ENCODE measurements at regions not wholly inside any gene's neighbourhood (a gene's known extent, or its start where the extent isn't known, plus 50 kb on each side); places are given as distances from the start of the nearest gene placed in this dataset.
A peak's percentile ranks its signal among the peaks of the same experiment; 100 is the strongest.
"Not testable (repeated sequence)": the region's sequence is repeated elsewhere in the genome, so short reads cannot be mapped to it uniquely, and the experiment has no call there.

DNA sequence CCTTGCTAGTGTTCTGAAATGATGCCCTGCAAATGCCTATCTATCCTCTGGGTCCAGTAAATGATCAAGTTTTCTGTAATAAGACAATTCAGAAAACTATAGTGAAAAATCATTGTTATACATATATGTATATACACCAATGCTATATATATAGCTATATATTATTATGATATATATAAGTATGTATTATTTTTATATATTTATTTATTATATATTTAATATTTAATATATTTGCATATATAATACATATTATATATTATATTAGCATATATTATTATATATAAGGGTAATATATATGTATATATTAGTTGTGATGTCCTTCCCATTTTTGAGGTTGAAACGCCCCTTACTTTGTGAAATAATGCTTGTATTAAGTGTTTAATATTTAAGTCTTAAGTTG lies 181.4 kb upstream of the CACNA2D1 start:
- no peak for DNase-seq (ENCODE audit: low read depth)

DNA sequence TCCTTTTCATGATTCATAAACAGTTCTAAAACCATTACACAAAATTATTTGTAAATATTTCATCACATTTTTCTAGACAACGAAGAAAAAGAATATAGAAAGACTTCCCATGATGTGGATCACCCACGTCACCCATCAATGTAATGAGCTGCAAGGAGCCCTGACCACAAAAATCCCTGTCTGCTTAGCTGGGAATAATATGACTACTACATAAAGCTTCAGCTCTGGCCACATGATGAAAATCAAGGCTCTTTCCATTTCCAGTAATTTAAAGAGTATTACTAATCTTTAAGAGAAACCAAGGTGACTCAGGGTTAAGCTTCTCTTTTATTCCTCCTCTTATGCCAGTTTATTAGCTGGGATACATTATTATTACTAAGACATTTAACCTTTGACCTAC lies 180.8 kb upstream of the CACNA2D1 start:
- peak; percentile 83 for DNase-seq (ENCODE audit: low read depth)

DNA sequence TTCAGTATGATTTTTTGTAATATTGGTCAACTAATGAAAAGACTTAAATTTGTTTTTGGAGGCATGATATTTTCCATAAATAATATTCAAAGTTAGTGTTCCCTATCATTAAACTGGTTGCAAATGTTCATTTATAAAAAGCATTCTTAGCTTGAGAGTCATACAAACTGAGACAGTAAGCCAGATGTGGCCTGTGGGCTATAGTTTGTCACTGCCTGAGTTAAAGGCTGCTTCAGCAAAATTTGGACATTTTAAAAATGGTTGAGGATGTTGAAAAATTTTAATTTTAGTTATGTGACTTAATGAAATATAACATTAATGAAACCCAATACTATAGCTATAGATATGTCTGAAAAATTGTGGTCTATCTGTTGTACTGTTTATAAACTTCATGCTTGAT lies 180.2 kb upstream of the CACNA2D1 start:
- peak; percentile 21 for DNase-seq (ENCODE audit: low read depth)

DNA sequence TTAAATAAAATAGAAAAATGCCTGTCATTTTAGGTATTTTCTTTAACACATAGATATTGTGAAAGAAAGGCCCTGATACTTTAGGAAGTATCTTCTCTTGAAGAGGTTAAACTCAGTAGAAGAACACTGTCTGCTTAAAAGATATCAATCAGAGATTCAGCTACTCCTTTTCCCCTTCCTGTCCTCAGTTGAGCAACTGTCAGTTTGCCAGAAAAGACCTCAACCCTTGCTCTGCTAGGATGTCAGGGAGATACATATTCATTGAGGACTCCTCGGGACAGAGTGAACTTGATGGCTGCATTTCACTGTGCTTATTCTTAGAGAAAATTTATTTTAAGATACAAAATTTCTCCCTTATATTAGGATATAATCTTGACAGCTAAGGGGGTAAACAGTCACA lies 173.6 kb upstream of the CACNA2D1 start:
- no peak for DNase-seq (ENCODE audit: low read depth)

DNA sequence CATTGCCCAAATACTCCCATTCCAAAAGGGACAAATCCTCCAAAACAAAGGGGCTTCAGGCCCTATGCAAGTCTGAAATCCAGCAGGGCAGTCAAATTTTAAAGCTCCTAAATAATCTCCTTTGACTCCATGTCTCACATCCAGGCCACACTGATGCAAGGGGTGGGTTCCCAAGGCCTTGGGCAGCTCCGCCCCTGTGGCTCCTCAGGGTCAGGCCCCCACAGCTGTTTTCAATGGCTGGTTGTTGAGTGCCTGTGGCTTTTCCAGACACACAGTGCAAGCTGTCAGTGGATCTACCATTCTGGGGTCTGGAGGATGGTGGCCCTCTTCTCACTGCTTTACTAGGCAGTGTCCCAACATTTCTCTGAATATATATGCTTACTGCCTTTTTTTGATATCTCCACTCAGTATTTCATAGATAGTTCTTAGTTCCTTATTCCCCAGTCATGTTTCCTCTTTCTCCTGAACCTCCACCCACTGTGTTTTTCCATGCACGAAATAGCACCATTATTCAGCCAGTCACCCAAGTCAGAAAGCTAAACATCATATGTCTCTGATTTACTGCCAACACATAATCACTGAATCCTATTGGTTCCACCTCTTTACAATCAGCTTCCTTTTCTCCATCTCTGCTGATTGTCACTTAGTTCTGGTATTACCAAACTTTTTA lies 172.6 kb upstream of the CACNA2D1 start:
- no peak for DNase-seq (ENCODE audit: low read depth)

DNA sequence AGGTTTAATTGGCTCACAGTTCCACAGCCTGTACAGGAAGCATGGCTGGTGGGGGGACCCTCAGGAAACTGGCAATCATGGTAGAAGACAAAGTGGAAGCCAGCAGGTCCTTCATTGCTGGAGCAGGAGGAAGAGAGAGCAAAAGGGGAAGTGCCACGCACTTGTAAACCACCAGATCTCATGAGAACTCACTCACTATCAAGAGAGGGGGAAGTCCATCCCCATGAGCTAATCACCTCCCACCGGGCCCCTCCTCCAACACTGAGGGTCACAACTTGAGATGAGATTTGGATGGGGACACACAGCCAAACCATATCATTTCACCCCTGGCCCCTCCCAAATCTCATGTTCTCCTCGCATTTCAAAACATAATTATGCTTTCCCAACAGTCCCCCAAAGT lies 171.9 kb upstream of the CACNA2D1 start:
- DNase-seq (ENCODE audit: low read depth) = no peak

DNA sequence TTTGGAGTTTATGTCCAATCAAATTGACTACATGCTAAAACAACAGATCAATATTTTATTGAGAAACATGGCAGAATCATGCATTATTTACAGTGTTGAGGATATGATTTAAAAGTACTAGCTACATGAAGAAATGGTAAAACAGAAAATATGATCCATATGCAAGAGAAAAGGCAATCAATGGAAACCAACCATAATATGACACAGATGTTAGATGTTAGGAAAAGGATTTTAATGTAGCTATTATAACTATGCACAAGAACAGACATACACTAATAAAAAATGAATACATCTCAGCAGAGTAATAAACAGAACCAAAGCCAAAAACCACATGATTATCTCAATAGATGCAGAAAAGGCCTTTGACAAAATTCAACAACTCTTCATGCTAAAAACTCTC lies 166.2 kb upstream of the CACNA2D1 start:
- DNase-seq (ENCODE audit: low read depth) = no peak

DNA sequence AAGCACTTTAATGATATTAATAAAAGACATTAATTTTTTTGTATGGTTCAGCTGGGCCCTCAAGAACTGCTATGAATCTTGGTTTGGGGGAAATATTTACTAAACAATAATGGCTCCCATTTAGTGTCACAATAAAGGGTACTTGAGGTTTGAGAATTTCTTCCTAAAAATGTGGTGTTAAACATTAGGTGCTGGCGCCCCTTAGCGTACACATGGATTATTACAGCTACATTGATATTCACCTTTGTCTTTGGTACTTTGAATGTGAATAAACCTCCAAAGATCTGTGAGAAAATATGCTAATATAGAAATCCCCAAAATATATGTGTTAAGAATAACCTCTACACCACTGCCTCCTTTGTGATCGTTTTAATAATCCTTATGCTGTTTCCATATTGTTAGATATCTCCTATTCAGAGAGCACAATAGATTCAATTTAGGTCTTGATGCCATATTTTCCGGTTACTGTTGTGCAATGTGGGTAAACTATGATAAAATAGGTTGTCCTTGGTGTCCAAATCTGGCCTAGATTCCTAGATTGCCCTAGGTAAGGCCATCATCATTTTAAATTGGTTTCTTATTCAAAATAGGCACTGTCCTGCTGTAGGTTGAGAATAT lies 161.8 kb upstream of the CACNA2D1 start:
- DNase-seq (ENCODE audit: low read depth) = peak; percentile 42

DNA sequence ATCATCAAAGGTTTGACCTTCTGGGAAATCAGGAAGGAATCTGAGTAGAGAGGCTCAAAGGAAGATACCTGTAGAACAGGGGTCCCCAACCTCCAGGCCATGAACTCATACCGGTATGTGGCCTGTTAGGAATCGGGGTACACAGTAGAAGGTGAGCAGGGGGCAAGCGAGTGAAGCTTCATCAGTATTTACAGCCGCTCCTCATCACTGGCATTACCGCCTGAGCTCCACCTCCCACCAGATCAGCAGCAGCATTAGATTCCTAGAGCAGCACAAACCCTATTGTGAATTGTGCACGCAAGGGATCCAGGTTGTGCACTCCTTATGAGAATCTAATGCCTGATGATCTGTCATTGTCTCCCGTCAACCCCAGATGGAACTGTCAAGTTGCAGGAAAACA lies 158.5 kb upstream of the CACNA2D1 start:
- DNase-seq (ENCODE audit: low read depth) = no peak

DNA sequence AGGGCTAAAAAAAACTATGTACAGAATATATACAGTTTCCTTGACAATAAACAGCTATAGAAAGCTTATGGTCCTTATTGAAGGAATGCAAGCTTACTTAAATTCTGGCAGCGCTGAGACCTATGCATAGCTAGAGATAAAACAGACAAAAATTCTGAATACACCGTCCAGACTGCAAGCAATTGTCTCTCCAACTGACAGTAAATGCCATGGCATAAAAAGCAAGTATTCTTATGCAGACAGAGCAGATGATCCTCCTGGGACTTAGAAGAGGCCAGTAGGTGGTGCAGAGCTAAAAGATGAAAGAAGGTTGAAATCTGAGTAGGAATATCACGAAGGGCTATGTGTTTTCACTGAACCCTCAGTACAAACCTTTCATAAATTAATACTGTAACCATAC lies 157.0 kb upstream of the CACNA2D1 start:
- no peak for DNase-seq (ENCODE audit: low read depth)

DNA sequence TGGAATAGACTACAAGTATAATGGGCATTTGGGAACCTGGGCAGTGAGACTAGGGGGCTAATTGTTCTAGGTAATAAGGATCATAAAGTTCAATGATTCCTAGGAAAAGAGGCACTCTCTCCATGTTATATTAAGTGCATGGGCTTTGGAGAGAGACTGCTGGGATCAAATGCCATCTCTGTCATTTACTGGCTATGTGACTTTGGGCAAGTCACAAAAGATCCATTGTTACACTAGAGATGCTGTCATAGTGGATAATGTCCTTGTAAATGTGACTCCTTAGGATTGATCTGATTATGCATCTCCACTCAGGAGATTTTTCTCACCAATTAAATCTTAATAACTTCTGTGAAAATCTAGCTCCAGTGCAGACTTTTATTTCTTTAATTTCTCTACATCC lies 156.3 kb upstream of the CACNA2D1 start:
- DNase-seq (ENCODE audit: low read depth) = no peak

DNA sequence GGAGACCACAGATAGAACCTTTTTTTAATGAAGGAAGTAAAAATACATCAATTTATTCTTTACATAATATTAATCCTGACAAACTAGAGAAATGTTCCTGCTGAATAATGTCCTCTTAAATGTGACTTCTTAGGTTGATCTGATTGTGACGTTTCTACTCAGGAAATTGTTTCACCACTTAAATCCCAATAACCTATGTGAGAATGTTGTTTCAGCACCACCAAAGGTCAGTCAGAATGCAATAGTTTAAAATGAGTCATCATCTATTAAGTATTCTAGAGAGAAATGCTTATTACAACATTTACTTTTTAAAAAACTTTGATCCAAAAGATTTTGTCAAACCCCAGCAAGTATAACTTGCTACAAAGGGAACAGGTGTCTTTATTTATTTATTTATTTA lies 155.4 kb upstream of the CACNA2D1 start:
- DNase-seq (ENCODE audit: low read depth) = peak; percentile 59

DNA sequence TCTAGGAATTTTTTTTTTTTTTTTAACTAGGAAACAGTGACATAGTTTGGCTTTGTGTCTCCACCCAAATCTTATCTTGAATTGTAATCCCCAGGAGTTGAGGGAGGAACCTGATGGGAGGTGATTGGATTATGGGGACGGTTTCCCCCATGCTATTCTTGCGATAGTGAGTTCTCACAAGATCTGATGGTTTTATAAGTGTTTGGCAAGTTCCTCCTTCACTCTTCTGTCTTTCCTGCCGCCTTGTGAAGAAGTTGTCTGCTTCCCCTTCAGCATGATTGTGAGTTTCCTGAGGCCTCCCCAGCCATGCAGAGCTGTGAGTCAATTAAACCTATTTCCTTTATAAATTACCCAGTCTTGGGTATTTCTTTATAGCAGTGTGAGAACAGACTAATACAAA lies 152.2 kb upstream of the CACNA2D1 start:
- not testable (repeated sequence) for DNase-seq (ENCODE audit: low read depth)

DNA sequence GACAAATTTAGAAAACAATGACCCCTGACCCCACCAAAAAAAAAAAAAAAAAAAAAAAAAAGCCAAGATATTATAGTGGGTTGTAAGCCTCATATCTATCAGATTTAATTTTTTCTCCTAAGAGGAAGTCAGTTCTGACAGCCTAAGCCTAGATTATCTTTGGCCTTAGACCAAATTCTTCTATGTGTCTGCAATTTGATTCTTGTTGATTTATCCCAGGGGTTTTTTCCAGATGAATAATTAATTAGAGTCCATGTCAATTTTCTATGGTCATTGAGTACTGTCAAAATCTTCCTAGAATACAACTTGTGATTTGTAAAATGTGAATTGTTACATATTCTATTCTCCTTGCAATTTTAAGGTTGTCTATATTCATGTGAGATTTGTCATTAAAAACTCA lies 151.6 kb upstream of the CACNA2D1 start:
- no peak for DNase-seq (ENCODE audit: low read depth)

DNA sequence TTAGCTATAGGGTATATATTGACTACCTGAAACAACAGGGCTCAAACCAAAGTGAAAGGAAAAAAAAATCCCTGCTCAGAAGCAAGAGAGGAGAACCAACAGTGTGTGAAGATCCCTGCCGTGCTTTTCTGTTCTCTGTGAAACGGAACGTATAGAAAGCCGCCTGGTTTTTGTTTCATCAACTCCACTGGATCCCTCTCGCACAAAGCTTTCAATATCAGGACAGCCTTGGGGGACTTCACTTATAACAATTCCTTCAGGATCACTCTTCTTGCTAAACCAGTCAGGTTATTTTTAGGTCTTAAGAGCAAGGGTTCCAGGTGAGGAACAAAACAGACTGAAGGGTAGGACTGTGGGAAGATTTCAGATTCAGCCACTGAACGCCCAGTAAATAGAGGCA lies 151.1 kb upstream of the CACNA2D1 start:
- DNase-seq (ENCODE audit: low read depth) = no peak

DNA sequence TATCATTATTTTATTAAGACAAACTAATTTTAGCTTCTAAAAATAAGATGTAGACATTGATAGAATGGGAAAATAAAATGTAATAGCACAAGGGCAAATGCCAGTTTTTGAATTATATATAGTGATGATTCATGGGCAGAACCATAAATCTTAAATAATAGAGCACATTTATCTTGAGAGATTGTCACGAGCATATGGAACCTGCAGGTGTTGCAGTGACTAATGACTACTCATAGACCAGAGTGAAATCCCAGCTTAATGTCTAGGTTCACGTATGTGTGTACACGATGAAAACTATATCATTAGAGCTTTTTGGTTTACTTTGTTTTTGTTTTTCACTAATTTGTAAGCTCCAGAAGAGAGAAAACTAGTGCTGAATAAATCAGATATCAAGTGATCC lies 150.2 kb upstream of the CACNA2D1 start:
- DNase-seq (ENCODE audit: low read depth) = no peak

DNA sequence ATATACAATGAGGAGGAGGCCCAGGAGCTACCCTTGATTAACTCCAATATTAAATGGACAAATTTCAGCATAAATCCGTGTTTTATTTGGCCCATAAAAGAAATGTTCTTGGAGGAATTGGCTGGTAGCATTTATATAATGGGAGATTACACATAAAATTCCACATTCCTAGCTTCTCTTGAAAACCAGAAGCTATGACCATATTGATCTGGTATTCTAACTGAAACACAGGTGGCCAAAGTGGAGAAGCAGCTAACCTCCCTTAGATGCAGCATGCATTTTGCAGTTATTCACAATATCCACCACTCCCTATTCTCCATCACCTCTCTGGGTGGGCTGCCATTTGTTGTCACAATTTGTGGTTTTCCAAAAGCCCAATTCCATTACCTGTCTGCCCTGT lies 148.8 kb upstream of the CACNA2D1 start:
- no peak for DNase-seq (ENCODE audit: low read depth)

DNA sequence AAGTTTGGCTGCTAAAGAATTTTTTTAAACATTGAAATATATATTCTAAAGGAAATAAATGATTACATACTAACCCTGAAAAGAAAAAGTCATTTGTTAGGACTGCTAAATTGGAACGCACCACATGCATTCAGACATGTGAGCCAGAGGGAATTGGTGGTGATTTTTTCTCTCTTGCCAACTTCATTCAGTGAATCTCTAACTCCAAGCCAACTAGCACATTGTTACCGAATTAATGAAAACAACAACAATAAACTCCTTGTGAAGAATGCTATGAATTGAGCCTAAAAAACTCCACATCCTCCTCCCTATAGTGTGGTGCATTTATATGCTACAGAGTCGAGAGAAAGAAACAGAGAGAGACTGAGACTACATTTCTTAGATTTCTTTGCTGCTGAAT lies 135.5 kb upstream of the CACNA2D1 start:
- DNase-seq (ENCODE audit: low read depth) = no peak

DNA sequence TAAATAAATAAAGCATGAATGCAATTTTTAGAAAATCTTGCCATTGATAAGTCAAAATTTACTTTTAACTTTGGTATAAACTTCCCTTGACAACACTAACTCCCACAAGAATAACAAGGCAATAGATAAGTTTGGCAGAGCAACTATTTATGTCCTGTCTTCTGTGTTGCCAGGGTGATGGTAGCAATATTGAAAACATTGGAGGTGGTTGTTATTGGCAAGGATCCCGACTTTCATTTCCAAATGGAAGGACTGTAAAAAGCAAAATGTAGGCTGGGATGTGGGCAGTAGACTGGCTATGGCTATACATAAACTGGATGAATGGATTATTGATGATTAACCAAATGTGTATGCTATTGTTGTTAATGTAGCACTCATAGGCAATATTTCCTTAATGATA lies 134.9 kb upstream of the CACNA2D1 start:
- DNase-seq (ENCODE audit: low read depth) = peak; percentile 18

DNA sequence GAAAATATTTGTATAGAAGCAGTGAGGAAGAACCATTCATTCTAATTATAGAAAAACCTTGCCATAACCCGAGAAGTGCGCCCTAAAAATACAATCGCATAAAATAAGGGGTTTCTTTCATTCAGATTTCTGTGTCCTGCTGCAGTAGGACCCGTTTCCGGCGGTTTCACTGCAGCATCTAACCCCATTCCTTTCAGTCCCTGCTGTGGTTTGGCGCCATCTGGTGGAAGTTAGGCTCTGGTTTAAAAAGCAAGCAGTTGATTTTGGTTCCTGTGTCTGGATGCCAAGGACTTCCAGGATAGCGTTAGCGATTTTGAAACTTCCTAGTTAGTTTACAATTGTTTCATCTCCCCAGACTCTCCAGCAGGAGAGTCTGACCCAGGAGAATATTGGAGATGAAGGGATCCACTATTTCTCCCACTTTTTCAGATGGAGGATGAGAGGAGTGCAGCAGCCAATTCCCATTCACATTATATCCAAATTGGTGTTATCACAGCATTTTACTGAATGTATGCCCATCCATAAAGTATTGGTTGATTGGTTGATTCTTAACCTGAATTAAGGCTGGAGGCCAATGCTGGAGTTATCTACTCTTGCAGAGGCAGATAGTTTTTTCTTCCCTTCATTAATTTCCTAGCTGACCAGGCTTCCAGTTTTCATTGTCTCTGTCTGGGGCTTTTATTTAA lies 128.8 kb upstream of the CACNA2D1 start:
- peak; percentile 83 for DNase-seq (ENCODE audit: low read depth)

DNA sequence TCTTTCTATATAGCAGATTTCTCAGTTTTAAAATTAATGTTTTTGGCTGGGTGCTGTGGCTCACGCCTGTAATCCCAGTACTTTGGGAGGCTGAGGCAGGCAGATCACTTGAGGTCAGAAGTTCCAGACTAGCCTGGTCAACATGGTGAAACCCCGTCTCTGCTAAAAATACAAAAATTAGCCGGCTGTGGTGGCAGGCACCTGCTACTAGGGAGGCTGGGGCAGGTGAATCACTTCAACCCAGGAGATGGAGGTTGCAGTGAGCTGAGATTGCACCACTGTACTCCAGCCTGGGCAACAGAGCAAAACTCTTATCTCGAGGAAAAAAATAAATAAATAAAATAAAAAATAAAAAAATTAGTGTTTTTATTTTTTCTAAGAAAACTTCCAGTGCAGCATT lies 127.5 kb upstream of the CACNA2D1 start:
- not testable (repeated sequence) for DNase-seq (ENCODE audit: low read depth)

DNA sequence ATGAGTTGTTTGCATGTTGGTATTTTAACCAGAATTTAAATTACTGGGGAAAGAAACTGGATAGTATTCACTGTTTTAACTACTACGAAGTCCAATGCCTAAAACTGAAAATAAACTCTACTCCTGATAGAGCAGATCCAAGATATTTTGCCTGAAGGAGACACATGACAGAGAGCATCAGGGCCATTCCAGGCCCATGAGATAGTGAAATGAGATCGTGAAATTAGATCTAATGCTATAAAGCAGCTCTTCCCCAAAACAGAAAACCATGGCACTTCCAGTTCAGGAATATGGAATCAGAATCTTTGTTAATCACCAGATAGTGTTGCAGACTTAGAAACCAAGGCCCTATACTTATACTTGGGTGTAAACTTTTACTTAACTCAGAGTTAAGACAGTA lies 124.3 kb upstream of the CACNA2D1 start:
- peak; percentile 3 for DNase-seq (ENCODE audit: low read depth)

DNA sequence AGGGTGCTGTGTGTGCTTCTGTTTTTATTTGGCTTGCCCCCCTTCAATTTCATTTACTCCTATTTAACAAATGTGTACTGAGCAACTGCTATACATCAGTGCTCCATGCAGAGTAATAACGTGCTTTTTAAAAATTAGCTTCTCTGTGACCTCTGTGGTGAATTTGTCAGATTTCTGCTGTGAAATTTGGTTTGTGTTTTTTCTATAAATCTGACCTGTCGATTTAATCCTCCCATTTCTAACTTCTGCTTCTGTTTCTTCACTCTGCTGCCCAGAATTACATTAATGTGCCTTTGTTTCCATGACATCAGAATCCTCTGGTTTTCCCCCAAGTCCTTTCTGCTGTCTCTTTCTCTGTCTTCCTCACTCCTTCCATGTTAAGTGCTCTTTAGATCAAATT lies 123.8 kb upstream of the CACNA2D1 start:
- DNase-seq (ENCODE audit: low read depth) = no peak

DNA sequence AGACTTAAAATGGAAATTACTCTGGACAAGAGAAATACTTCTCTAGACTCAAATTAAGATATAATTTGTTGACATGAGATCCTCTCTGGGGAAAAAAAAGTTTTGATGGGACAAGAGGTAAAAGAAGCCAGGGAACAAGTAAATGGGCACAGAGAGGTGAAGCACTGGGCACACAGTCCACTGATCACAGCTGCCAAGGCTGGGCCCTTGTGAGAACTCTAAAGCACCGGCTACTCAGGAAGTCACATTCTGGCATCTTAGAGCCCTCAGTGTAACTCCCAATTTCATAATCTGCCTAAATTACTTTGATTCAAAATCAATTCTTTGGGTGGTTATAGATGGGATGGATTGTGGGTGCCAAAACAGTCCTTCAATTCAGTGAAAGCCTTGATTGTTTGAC lies 123.2 kb upstream of the CACNA2D1 start:
- DNase-seq (ENCODE audit: low read depth) = no peak
